HUES48 (cell line): ENCODE measurements at regions not wholly inside any gene's neighbourhood (a gene's known extent, or its start where the extent isn't known, plus 50 kb on each side); places are given as distances from the start of the nearest gene placed in this dataset.

Experiments used
- H3K27ac ChIP-seq: one replicate; pipeline ENCODE4 v1.7.0; 2013; ENCODE audit warnings: low read depth, low read length, inconsistent platforms
- H3K27me3 ChIP-seq: 2 replicates; pipeline ENCODE4 v1.6.1; 2013; ENCODE audit warnings: mild to moderate bottlenecking, low read length; ENCODE audit not compliant: control insufficient read depth, insufficient read depth
- H3K36me3 ChIP-seq: 2 replicates; pipeline ENCODE4 v1.6.1; 2013; ENCODE audit warnings: low read length; ENCODE audit not compliant: control insufficient read depth, insufficient read depth
- H3K4me1 ChIP-seq: 2 replicates; pipeline ENCODE4 v1.6.1; 2013; ENCODE audit warnings: mild to moderate bottlenecking, low read length; ENCODE audit not compliant: control insufficient read depth, insufficient read depth
- H3K4me3 ChIP-seq: 2 replicates; pipeline ENCODE4 v1.5.1; 2013; ENCODE audit warnings: mild to moderate bottlenecking, low read depth, low read length
- H3K9ac ChIP-seq: 2 replicates; pipeline ENCODE4 v1.6.1; 2013; ENCODE audit warnings: mild to moderate bottlenecking, low read depth, low read length, moderate library complexity
- H3K9me3 ChIP-seq: 2 replicates; pipeline ENCODE4 v1.6.1; 2013; ENCODE audit warnings: low read length; ENCODE audit not compliant: control insufficient read depth, insufficient read depth

GRCh38 chr4:160869899-160870298, 1293.9 kb downstream of the FSTL5 start:
- no peak overlapping the region for H3K4me3 ChIP-seq
- no peaks in the 10 kb centered on the region for H3K4me1 ChIP-seq
- H3K9me3 ChIP-seq = no peaks in the 10 kb centered on the region
- no peak overlapping the region for H3K9ac ChIP-seq
- H3K27me3 ChIP-seq = no peaks in the 10 kb centered on the region
- H3K36me3 ChIP-seq = no peaks in the 10 kb centered on the region
- H3K27ac ChIP-seq = no peak overlapping the region

- Histone ChIP-seq H3K4me1 (no peaks in the 10 kb centered on the region), H3K9ac (no peak overlapping the region), H3K36me3 (no peaks in the 10 kb centered on the region), H3K27me3 (no peaks in the 10 kb centered on the region), H3K9me3 (no peaks in the 10 kb centered on the region), H3K4me3 (no peak overlapping the region), H3K27ac (no peak overlapping the region)
These were observed 1291.3 kb downstream of the FSTL5 start for GRCh38 chr4:160872491-160872890.

DNA sequence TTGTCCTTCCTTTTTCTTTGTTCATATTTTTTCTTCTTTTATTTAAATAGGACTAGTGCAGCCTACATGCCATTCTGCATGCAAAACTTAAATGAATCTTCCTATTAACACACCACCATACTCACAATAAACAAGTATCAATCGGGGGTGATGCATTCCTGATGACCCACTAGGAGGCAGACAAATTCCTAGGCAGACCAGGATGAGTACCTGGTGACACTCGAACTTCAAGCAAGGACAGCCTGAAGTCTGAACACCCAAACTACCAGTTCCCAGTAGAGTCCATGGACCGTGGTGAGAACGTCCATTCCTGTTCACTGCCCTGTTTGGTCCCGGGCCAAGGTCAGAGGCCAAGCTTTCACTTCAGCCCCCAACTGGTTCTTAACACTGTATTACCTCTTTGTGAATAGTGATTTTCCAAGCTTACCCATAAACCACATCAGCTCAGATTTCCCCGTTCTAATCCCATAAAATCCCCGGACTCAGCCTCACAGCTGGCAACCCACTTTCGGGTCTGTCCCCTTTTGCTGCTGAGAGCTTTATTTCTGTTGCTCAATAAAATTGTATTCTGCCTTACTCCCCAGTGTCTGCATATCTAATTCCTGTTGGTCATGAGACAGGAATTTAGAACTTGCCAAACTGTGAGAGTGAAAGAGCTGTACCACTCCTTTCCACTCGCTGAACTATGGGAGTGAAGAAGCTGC, 1286.6 kb downstream of the FSTL5 start:
- no peaks in the 10 kb centered on the region for H3K9me3 ChIP-seq
- no peak overlapping the region for H3K9ac ChIP-seq
- no peaks in the 10 kb centered on the region for H3K36me3 ChIP-seq
- no peaks in the 10 kb centered on the region for H3K4me1 ChIP-seq
- no peaks in the 10 kb centered on the region for H3K27me3 ChIP-seq
- no peak overlapping the region for H3K27ac ChIP-seq
- H3K4me3 ChIP-seq = no peak overlapping the region

DNA sequence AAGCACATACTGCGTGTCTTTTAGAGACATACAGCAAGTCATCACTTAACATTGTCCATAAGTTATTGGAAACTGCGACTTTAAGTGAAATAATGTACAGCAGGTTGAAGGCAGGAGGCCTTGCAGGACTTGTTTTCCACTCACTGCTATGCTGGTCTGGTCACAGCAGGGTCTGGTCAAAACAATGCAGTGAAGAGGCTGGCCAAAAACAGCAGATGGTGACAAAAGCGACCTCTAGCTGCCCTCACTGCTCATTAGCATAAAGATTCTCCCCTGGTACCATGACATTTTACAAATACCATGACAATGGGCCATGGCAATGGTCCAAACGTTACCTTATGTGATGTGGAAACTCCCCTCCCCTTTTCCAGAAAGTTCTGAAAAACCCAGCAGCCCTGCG, 1283.6 kb downstream of the FSTL5 start:
- Histone ChIP-seq H3K4me1 (no peaks in the 10 kb centered on the region), H3K36me3 (no peaks in the 10 kb centered on the region), H3K9me3 (peaks cover under 1% of the 10 kb centered on the region; the same call in 1 of the 2 replicates), H3K27me3 (no peaks in the 10 kb centered on the region), H3K27ac (no peak overlapping the region), H3K4me3 (no peak overlapping the region), H3K9ac (no peak overlapping the region)

- Histone ChIP-seq H3K4me3 (no peak overlapping the region), H3K9ac (no peak overlapping the region), H3K36me3 (no peaks in the 10 kb centered on the region), H3K27ac (no peak overlapping the region), H3K9me3 (peaks cover 7% of the 10 kb centered on the region), H3K27me3 (no peaks in the 10 kb centered on the region), H3K4me1 (no peaks in the 10 kb centered on the region)
These were observed 1276.1 kb downstream of the FSTL5 start for GRCh38 chr4:160887668-160888067.

DNA sequence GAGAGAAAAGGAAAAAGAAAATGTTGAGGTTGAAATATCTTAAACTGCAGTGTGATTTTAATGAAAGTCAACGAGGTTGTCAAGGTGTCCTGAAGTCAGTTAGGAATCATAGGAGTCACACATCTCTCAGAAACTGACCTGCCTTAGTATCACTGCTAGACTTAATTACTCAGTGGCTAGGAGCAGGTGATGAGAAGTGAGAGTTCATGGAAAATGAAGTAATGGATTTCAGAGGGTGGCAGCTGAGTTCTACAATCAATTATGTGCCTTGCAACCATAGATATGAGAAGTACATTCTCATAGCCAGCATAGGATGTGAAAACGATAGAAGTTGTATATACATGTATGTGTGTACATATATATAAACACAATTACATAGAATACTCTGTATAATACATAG, 1269.7 kb downstream of the FSTL5 start:
- H3K4me3 ChIP-seq = no peak overlapping the region
- H3K27me3 ChIP-seq = no peaks in the 10 kb centered on the region
- H3K4me1 ChIP-seq = no peaks in the 10 kb centered on the region
- H3K9ac ChIP-seq = no peak overlapping the region
- H3K36me3 ChIP-seq = no peaks in the 10 kb centered on the region
- no peaks in the 10 kb centered on the region for H3K9me3 ChIP-seq
- no peak overlapping the region for H3K27ac ChIP-seq

GRCh38 chr4:160894809-160895208, 1269.0 kb downstream of the FSTL5 start:
- H3K27me3 ChIP-seq = no peaks in the 10 kb centered on the region
- no peak overlapping the region for H3K4me3 ChIP-seq
- H3K9me3 ChIP-seq = no peaks in the 10 kb centered on the region
- no peak overlapping the region for H3K27ac ChIP-seq
- no peak overlapping the region for H3K9ac ChIP-seq
- no peaks in the 10 kb centered on the region for H3K36me3 ChIP-seq
- no peaks in the 10 kb centered on the region for H3K4me1 ChIP-seq

DNA sequence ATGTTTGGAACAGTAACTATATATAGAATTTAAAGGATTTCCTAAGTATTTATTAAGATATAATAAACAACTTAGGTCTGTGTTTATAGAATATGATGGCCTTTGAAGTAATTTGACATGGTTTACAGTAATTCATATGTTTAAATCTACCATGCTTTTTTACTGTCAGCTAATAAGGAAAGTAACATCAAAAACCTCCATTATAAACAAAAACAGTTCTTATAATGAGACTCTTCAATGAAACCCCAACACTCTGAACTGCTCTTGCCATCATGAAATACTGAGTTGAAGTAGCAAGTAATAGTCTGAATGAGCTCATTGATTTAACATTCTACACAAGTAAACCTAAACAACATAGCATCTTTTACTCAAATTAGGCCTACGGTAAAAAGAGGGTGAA, 1236.5 kb downstream of the FSTL5 start:
- Histone ChIP-seq H3K9ac (no peak overlapping the region), H3K9me3 (no peaks in the 10 kb centered on the region), H3K4me3 (no peak overlapping the region), H3K27me3 (no peaks in the 10 kb centered on the region), H3K36me3 (no peaks in the 10 kb centered on the region), H3K27ac (no peak overlapping the region), H3K4me1 (no peaks in the 10 kb centered on the region)

GRCh38 chr4:160928482-160928881, 1235.3 kb downstream of the FSTL5 start:
- Histone ChIP-seq H3K36me3 (no peaks in the 10 kb centered on the region), H3K4me1 (no peaks in the 10 kb centered on the region), H3K4me3 (no peak overlapping the region), H3K27me3 (no peaks in the 10 kb centered on the region), H3K9me3 (no peaks in the 10 kb centered on the region), H3K27ac (no peak overlapping the region), H3K9ac (no peak overlapping the region)

GRCh38 chr4:160947653-160948052, 1216.1 kb downstream of the FSTL5 start:
- no peak overlapping the region for H3K27ac ChIP-seq

GRCh38 chr4:160956875-160957274, 1206.9 kb downstream of the FSTL5 start:
- Histone ChIP-seq H3K9me3 (no peaks in the 10 kb centered on the region), H3K4me3 (no peak overlapping the region), H3K36me3 (no peaks in the 10 kb centered on the region), H3K4me1 (peaks cover 7% of the 10 kb centered on the region; the same call in 1 of the 2 replicates), H3K9ac (no peak overlapping the region), H3K27ac (no peak overlapping the region), H3K27me3 (no peaks in the 10 kb centered on the region)

More at GRCh38 chr4:160947653-160948052, 1216.1 kb downstream of the FSTL5 start:
- no peaks in the 10 kb centered on the region for H3K36me3 ChIP-seq
- no peaks in the 10 kb centered on the region for H3K4me1 ChIP-seq
- no peak overlapping the region for H3K4me3 ChIP-seq
- no peak overlapping the region for H3K9ac ChIP-seq
- H3K27me3 ChIP-seq = no peaks in the 10 kb centered on the region
- no peaks in the 10 kb centered on the region for H3K9me3 ChIP-seq
